Calu3 (cell line): ENCODE measurements at regions not wholly inside any gene's neighbourhood (a gene's known extent, or its start where the extent isn't known, plus 50 kb on each side); places are given as distances from the start of the nearest gene placed in this dataset.

Experiments
- BruUV-seq: library from RNA; stranded (reverse); fragments of 400-500 nt; replicated peaks from 2 replicates; lab custom pipeline; 2021; lab: Mats Ljungman, UMichigan
- CTCF ChIA-PET: fragments of 300-600 bp; sonication (Branson Sonifier 250); formaldehyde crosslinking; loops from one replicate; lab custom pipeline; 2022; ENCODE audit warnings: antibody characterized with exemption; lab: Charles Lee
- DNase-seq: peaks from one replicate; pipeline ENCODE4 v3.0.0; 2022
- H3K27ac Mint-ChIP-seq: one replicate; pipeline ENCODE4 v1.8.0; 2022; ENCODE audit warnings: mixed read lengths; ENCODE audit not compliant: unreplicated experiment
- H3K27me3 Mint-ChIP-seq: one replicate; pipeline ENCODE4 v1.8.0; 2022; ENCODE audit warnings: mixed read lengths; ENCODE audit not compliant: unreplicated experiment
- H3K36me3 Mint-ChIP-seq: one replicate; pipeline ENCODE4 v1.8.0; 2022; ENCODE audit warnings: mild to moderate bottlenecking, moderate library complexity, mixed read lengths; ENCODE audit not compliant: insufficient read depth, unreplicated experiment
- H3K4me1 Mint-ChIP-seq: one replicate; pipeline ENCODE4 v1.8.0; 2022; ENCODE audit warnings: mild to moderate bottlenecking, low read depth, mixed read lengths; ENCODE audit not compliant: unreplicated experiment
- H3K4me3 Mint-ChIP-seq: one replicate; pipeline ENCODE4 v1.8.0; 2022; ENCODE audit warnings: mild to moderate bottlenecking, low read depth, moderate library complexity, mixed read lengths; ENCODE audit not compliant: unreplicated experiment
- H3K9me3 Mint-ChIP-seq: one replicate; pipeline ENCODE4 v1.8.0; 2022; ENCODE audit warnings: low read depth, mixed read lengths; ENCODE audit not compliant: unreplicated experiment
- intact Hi-C: fragments of 100-400 bp; cut with micrococcal nuclease; formaldehyde crosslinking; loops from one replicate; pipeline ENCODE4 v1.10.0; 2022; ENCODE audit not compliant: unreplicated experiment
- TF ChIP-seq, protein P1 (sequence below): fragments of 200-600 bp; IDR thresholded peaks from one replicate; pipeline ENCODE4 v1.8.0; 2022; ENCODE audit warnings: antibody characterized with exemption; ENCODE audit not compliant: unreplicated experiment

DNA sequence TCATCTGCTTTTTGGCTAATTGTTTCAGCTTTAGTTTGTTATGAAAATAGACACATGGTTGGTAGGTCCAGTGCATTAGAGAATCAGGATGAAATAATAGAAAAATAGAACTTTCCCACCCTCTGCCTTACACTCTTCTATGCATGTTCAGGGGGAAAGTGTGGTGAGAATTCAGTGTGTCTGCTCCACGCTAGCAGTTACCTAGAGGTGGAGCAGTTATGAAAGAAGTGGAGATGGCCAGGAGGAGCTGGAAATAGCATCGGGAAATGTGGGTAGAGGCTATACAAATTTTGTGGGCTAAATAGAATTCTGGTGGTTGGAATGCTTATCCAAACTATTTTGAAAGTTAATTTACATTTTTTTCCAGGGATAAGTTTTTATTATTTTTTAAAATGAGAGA lies 91.4 kb upstream of the MAD2L1 start:
- no peak overlapping the region for H3K4me3 Mint-ChIP-seq
- no peaks in the 10 kb centered on the region for H3K4me1 Mint-ChIP-seq
- BruUV-seq: no TSS peak
- H3K9me3 Mint-ChIP-seq: no peaks in the 10 kb centered on the region
- intact Hi-C loops: loop anchor here (5.0 to 10.0 kb wide), 2 partner anchors 557 to 1149 kb away; no protein-coding TSS in a partner anchor
- H3K27me3 Mint-ChIP-seq: no peaks in the 10 kb centered on the region
- DNase-seq: no peak
- TF ChIP-seq, protein P1, sequence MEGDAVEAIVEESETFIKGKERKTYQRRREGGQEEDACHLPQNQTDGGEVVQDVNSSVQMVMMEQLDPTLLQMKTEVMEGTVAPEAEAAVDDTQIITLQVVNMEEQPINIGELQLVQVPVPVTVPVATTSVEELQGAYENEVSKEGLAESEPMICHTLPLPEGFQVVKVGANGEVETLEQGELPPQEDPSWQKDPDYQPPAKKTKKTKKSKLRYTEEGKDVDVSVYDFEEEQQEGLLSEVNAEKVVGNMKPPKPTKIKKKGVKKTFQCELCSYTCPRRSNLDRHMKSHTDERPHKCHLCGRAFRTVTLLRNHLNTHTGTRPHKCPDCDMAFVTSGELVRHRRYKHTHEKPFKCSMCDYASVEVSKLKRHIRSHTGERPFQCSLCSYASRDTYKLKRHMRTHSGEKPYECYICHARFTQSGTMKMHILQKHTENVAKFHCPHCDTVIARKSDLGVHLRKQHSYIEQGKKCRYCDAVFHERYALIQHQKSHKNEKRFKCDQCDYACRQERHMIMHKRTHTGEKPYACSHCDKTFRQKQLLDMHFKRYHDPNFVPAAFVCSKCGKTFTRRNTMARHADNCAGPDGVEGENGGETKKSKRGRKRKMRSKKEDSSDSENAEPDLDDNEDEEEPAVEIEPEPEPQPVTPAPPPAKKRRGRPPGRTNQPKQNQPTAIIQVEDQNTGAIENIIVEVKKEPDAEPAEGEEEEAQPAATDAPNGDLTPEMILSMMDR: no peak
- CTCF ChIA-PET: no interaction called here
- H3K36me3 Mint-ChIP-seq: no peaks in the 10 kb centered on the region
- no peak overlapping the region for H3K27ac Mint-ChIP-seq

DNA sequence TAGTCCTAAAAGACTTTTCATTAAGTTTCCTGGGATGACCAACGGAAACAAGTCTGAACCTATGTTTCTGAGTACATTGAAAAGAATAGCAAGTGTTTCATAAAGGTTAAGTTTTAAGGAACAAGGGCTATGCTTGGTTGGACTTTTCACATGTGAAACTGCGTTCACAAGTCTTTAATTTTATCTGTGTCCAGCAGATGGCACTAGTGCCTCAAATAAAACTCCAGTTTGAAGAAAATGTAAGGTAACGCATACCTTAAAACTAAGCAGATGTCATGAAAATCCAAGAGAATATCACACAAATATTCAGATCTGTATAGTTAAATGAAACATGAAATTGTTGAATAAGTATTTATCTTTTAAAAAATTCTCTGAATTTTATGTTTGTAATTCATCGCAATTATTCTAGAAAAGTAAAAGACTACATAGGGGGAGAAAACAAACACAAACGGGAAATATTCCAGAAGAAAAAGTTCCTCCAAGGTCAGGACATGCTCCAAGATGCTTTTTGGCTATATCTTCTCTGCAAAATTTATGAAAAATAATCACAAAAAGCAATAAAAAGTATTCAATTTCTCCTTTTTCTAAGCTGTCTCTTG lies 89.6 kb upstream of the MAD2L1 start:
- no peaks in the 10 kb centered on the region for H3K27me3 Mint-ChIP-seq
- TF ChIP-seq, protein P1: no peak
- no peak overlapping the region for H3K4me3 Mint-ChIP-seq
- intact Hi-C loops: loop anchor here (1.0 to 10.0 kb wide), 5 partner anchors 85 to 1151 kb away; no protein-coding TSS in a partner anchor
- H3K9me3 Mint-ChIP-seq: no peaks in the 10 kb centered on the region
- H3K36me3 Mint-ChIP-seq: no peaks in the 10 kb centered on the region
- H3K4me1 Mint-ChIP-seq: no peaks in the 10 kb centered on the region
- DNase-seq: peak; percentile 43
- CTCF ChIA-PET: no interaction called here
- H3K27ac Mint-ChIP-seq: no peak overlapping the region
- no TSS peak for BruUV-seq

DNA sequence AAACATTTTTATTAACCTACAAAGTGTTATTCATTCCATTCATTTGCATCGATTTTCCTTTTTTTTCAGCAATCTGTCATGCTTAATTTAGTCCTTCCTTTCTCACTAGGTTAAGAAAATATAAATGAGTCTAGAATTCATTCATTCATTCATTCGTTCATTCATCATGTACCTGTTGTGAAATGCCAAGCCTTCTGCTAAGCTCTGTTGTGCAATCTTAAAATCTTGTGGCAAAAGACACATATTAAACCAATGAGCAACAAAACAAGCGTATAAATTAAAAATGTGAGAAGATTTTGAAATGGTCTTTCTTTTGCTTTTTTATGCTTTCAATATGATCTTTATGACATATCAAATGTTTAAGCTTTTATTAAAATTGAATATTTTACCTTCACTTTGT lies 88.6 kb upstream of the MAD2L1 start:
- intact Hi-C loops: loop anchor here (5.0 to 10.0 kb wide), 2 partner anchors 560 to 1152 kb away; no protein-coding TSS in a partner anchor
- Mint-ChIP-seq H3K4me1 (no peaks in the 10 kb centered on the region), H3K27ac (no peak overlapping the region), H3K27me3 (no peaks in the 10 kb centered on the region), H3K9me3 (no peaks in the 10 kb centered on the region), H3K36me3 (no peaks in the 10 kb centered on the region), H3K4me3 (no peak overlapping the region)
- TF ChIP-seq, protein P1: no peak
- CTCF ChIA-PET: no interaction called here
- BruUV-seq: no TSS peak
- no peak for DNase-seq

DNA sequence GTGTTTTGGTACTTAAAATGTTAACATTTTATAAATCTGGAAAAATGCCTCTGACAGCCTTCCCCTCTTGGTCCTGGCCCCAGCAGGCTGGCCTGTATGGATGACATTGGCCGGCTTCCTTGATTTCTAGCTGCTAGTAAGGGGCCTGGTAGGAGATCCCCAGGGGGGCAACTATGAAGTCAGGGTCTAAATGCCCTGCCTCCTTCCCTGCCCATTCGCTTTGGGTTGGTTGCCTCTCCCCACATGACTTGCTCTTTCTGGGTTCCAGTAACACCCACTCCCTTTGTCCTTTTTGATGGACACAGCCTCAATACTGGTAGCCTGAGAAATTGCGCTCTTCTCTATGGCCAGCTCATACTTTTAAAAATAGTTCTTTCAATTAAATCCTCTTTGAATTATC lies 78.0 kb upstream of the MAD2L1 start:
- no peak for DNase-seq
- intact Hi-C loops: no loop called here
- TF ChIP-seq, protein P1: no peak
- no peak overlapping the region for H3K4me3 Mint-ChIP-seq
- H3K27ac Mint-ChIP-seq: no peak overlapping the region
- no TSS peak for BruUV-seq
- H3K36me3 Mint-ChIP-seq: no peaks in the 10 kb centered on the region
- CTCF ChIA-PET: interaction anchor here (0.7 kb wide), 1 partner anchor 9 kb away, joined by 3 read pairs; no protein-coding TSS in a partner anchor
- H3K27me3 Mint-ChIP-seq: no peaks in the 10 kb centered on the region
- no peaks in the 10 kb centered on the region for H3K9me3 Mint-ChIP-seq
- no peaks in the 10 kb centered on the region for H3K4me1 Mint-ChIP-seq
